Adrenal gland (tissue), 9 donors: ENCODE measurements at regions not wholly inside any gene's neighbourhood (a gene's known extent, or its start where the extent isn't known, plus 50 kb on each side); places are given as distances from the start of the nearest gene placed in this dataset.

Experiments
- DNase-seq, 7 donors: peaks; one replicate each; pipeline ENCODE4 v3.0.0-alpha.2; 2019 to 2020
- H3K27ac ChIP-seq, 5 donors: fragments of 200-600 bp; sonication (generic) in 4 of 5; 1 replicate in 3 of 5; 2 replicates in 2 of 5; pipeline versions ENCODE4 v1.5.1 to v1.8.0; 2016 to 2020; ENCODE audit warnings: mild to moderate bottlenecking in 1 of 5
- H3K27me3 ChIP-seq: fragments of 200-600 bp; 2 replicates; pipeline ENCODE4 v1.8.0; 2021
- H3K36me3 ChIP-seq, 2 donors: fragments of 200-600 bp; replicated peaks in 1 of 2; 1 replicate in 1 of 2; 2 replicates in 1 of 2; pipeline versions ENCODE4 v1.5.1 to v1.8.0; 2018 to 2022
- H3K4me1 ChIP-seq, 2 donors: fragments of 200-600 bp; replicated peaks in 1 of 2; 1 replicate in 1 of 2; 2 replicates in 1 of 2; pipeline versions ENCODE4 v1.5.1 to v1.8.0; 2018 to 2021
- H3K4me3 ChIP-seq, 4 donors: fragments of 200-600 bp; sonication (generic) in 3 of 4; one replicate each; pipeline ENCODE4 v1.5.1; 2016 to 2018
- H3K9me3 ChIP-seq, 3 donors: fragments of 200-600 bp; sonication (generic) in 1 of 3; replicated peaks in 1 of 3; 1 replicate in 2 of 3; 2 replicates in 1 of 3; pipeline versions ENCODE4 v1.5.1 to v1.8.0; 2016 to 2021
- POLR2A ChIP-seq, 2 donors: fragments of 450-650 bp; IDR thresholded peaks; one replicate each; pipeline ENCODE4 v1.6.1; 2017; ENCODE audit warnings: antibody characterized with exemption in 2 of 2, mild to moderate bottlenecking in 2 of 2, moderate library complexity in 1 of 2
- WGBS, 4 donors: extraction: QIAGEN DNeasy Blood & Tissue Kit in 2 of 4; methylation state at CpG; one replicate each; pipeline versions ENCODE4 v1.1.5 to v1.1.7; 2013 to 2017; 5-methylcytosine and 5-hydroxymethylcytosine counted together
- intact Hi-C, 2 donors: fragments of 100-400 bp; cut with DNase I; formaldehyde crosslinking; loops; one replicate each; pipeline versions ENCODE4 v1.14.1 to v1.15.0; 2022 to 2023
- TF ChIP-seq, protein P1 (sequence below), 6 experiments: fragments of 450-650 bp in 4 of 6; fragments of 200-600 bp in 2 of 6; sonication (generic) in 1 of 6; IDR thresholded peaks; 1 replicate in 5 of 6; 2 replicates in 1 of 6; pipeline versions ENCODE4 v1.5.1 to v1.8.0; 2016 to 2021; ENCODE audit warnings: antibody characterized with exemption in 6 of 6, mild to moderate bottlenecking in 2 of 6, moderate library complexity in 1 of 6
- donor health status: healthy with polysubstance abuse.
- donor health status: Bipolar disorder and iron deficiency.
- donor health status: DM: yes; HTN: yes; CAD: no.
- donor health status: DM: no; HTN: no; CAD: no.
- donor health status: DM: no; HTN: no; CAD: no.

DNA sequence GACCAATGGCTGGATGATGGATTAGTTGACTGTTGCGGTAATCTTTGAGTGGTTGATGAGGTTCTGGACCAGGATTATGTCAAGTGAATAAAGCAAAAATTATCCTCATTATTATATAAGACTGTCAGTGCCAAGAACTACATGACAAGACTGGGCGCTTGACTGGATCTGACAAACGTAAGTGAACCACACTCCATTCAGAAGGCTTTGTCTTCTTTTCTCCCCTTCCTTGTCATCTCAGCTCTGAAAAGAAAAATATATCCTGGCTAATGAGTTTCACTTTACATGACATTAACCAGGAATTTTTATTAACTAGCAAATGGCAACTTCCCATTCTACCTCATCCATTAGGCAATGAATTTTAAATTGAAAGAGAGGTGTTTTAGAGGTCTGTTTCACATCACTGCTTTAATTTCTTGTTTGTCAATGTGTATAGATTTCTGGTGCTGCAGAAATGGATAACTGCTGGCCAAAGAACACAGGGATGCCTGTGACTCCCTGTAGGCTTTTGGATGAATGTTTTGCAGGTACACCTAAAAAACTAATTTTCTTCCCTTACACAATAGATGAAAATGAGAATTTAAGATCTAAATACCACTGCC, 150.1 kb downstream of the ELOVL4 start:
- Histone ChIP-seq H3K4me3 (no peak overlapping the region), H3K4me1 (no peaks in the 10 kb centered on the region), H3K9me3 (no peaks in the 10 kb centered on the region), H3K27ac (no peak overlapping the region), H3K36me3 (no peaks in the 10 kb centered on the region), H3K27me3 (no peaks in the 10 kb centered on the region)
- intact Hi-C loops: no loop called here
- DNase-seq: no peak
- WGBS, 4 donors: 86 to 94% (median 89%) methylated on average over 3 of the region's 3 CpGs
- TF ChIP-seq POLR2A (IDR thresholded peaks at IDR 0.05): no peak
- TF ChIP-seq, protein P1, sequence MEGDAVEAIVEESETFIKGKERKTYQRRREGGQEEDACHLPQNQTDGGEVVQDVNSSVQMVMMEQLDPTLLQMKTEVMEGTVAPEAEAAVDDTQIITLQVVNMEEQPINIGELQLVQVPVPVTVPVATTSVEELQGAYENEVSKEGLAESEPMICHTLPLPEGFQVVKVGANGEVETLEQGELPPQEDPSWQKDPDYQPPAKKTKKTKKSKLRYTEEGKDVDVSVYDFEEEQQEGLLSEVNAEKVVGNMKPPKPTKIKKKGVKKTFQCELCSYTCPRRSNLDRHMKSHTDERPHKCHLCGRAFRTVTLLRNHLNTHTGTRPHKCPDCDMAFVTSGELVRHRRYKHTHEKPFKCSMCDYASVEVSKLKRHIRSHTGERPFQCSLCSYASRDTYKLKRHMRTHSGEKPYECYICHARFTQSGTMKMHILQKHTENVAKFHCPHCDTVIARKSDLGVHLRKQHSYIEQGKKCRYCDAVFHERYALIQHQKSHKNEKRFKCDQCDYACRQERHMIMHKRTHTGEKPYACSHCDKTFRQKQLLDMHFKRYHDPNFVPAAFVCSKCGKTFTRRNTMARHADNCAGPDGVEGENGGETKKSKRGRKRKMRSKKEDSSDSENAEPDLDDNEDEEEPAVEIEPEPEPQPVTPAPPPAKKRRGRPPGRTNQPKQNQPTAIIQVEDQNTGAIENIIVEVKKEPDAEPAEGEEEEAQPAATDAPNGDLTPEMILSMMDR (IDR thresholded peaks at IDR 0.05): no peak

DNA sequence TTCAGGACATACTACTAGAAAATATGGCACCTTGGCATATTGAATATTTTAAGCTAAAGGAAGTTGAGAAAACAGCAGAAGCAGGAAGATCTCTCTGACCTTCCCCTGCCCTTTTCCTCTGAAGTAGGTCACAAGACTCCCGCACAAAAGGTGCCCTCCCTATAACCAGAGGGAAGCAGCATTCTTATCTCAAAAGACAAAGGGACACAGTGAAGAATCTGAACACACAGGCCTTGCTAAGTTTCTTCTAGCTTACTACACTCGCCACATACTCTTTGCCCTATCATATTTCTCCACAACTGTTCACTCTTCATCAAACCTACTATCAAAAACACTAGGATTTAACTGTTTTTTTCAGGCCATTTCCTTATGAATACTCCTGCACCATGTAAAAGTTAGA, 151.2 kb downstream of the ELOVL4 start:
- H3K4me3 ChIP-seq: no peak overlapping the region
- DNase-seq: no peak
- TF ChIP-seq POLR2A (IDR thresholded peaks at IDR 0.05): no peak
- TF ChIP-seq, protein P1 (IDR thresholded peaks at IDR 0.05): no peak
- WGBS, 4 donors: 56 to 67% (median 63%) methylated on average over 2 of the region's 2 CpGs
- no peak overlapping the region for H3K27ac ChIP-seq
- no peaks in the 10 kb centered on the region for H3K4me1 ChIP-seq
- intact Hi-C loops: no loop called here
- H3K27me3 ChIP-seq: no peaks in the 10 kb centered on the region
- no peaks in the 10 kb centered on the region for H3K9me3 ChIP-seq
- no peaks in the 10 kb centered on the region for H3K36me3 ChIP-seq

DNA sequence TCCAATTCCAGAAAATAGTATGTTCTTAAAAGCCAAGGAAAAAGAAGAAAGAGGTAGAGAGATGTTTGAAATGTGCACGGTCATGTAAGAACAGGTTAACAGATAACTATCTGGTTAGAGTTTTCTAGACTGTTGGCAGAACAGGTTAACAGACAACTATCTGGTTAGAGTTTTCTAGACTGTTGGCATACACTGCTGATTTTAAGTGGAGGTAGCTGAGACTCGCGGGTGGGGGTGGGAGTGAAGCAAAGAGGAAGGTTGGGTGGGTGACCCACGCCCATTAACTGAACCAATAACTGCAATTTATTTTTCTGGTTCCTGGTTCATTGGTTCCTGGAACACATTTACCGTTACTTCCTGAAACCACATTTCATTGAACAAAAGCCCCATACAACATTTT, 157.5 kb downstream of the ELOVL4 start:
- no peaks in the 10 kb centered on the region for H3K36me3 ChIP-seq
- no peak overlapping the region for H3K27ac ChIP-seq
- no peaks in the 10 kb centered on the region for H3K9me3 ChIP-seq
- no peak overlapping the region for H3K4me3 ChIP-seq
- TF ChIP-seq, protein P1 (IDR thresholded peaks at IDR 0.05): no peak
- TF ChIP-seq POLR2A (IDR thresholded peaks at IDR 0.05): no peak
- no peak for DNase-seq
- 81 to 89% (median 86%) methylated on average over 5 of the region's 5 CpGs for WGBS, 4 donors
- no peaks in the 10 kb centered on the region for H3K4me1 ChIP-seq
- intact Hi-C loops: no loop called here
- H3K27me3 ChIP-seq: no peaks in the 10 kb centered on the region

DNA sequence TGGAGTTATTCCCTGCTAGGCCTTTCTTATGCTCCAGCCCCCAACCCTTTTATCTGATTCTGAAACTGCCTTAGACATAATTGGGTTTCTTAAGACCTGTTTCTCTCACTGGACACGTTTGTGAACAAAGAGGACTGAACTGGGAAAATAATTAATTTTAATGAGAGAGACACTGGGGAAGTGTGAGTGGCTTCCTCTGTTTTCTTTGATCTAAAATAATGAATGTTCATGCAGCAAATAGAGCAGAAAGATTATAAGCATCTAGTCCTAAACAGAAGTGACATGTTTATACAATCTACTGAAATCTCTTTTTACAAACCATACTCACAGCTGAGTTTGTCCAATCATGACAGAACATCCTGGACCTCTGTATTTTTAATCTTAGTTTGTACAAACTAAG, 157.6 kb downstream of the SH3BGRL2 start:
- Histone ChIP-seq H3K36me3 (no peaks in the 10 kb centered on the region), H3K4me1 (no peaks in the 10 kb centered on the region), H3K9me3 (no peaks in the 10 kb centered on the region), H3K4me3 (no peak overlapping the region), H3K27me3 (no peaks in the 10 kb centered on the region), H3K27ac (no peak overlapping the region)
- no peak for DNase-seq
- no peak for TF ChIP-seq POLR2A (IDR thresholded peaks at IDR 0.05)
- TF ChIP-seq, protein P1 (IDR thresholded peaks at IDR 0.05): no peak
- intact Hi-C loops: no loop called here
- WGBS, 4 donors: 39 to 57% (median 50%) methylated on average over 1 of the region's 1 CpG
